NOMO-1 (cell line): ENCODE measurements at regions not wholly inside any gene's neighbourhood (a gene's known extent, or its start where the extent isn't known, plus 50 kb on each side); places are given as distances from the start of the nearest gene placed in this dataset.

Experiments used
- DNase-seq, 2 experiments: peaks; one replicate each; lab custom pipeline; 2025; ENCODE audit not compliant: unreplicated experiment in 2 of 2; lab: John Stamatoyannopoulos, UW

DNA sequence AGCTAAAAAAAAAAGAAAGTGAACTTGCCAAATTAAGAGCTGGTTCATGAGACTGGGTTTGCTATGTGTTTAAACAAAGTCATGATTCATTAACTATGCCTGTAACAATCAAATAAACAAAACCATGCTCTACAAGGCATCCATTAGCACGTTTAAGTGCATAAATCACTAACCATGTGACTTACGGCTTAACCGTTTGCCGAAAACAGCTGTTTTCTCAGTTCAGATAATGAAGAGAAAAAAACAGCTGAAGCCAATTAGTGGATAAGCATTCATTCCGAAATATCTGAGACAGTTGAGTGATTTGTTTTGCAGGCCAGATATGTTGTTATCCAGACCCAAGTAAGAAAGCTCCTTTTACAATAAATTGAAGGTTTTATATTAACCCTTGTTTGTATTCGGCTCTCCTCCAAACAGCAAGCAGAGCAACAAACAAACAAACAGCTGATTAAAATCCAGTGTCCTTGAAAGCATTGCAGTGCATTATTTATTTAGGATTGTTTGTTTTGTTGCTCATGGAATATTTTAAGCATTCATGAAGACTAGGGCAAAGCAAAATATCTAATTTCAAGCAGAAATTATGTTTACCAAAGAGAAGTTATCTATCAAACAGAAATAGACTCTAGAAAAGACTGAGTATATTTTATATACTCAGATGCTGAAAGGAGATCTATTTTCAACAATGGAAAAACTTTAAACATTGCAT is 343.5 kb downstream of the RFPL4B start:
- DNase-seq = no peak

DNA sequence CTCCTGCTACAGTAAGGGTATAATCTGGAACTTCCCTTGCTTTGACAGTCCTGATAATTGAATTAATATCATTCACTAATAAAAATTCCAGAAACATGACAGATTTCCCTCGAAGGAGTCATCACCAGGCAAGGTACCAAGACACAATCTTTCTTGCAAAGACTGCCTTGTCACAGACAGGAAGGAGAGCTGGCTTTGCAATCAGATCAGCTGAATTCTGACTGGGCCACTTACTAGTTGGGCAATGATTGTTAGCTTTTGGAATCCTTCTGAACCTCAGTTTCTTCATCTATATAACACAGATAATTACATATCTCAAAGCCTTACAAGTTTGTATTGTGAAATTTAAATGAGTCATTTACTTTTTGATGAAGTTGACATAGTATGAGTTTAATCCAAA is 344.2 kb downstream of the RFPL4B start:
- DNase-seq = no peak

DNA sequence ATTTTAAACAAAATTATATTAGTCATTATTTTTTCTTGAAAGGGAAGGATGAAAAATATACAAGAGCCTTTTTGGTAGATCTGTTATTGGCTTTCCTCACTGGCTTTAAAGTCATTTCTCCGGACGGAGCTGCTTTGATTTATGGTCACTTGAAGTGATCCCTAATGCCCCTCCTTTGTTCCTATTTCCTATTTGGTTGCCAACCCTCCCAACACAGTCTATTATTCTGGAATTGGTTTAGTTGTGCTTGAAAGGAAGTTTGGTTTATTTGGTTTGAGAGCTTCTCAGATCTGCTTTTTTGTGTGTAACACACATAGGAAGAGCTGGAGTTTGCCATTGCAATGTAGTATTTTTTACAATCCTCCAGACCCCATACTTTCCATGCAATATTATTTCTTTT is 347.9 kb downstream of the RFPL4B start:
- DNase-seq = no peak

DNA sequence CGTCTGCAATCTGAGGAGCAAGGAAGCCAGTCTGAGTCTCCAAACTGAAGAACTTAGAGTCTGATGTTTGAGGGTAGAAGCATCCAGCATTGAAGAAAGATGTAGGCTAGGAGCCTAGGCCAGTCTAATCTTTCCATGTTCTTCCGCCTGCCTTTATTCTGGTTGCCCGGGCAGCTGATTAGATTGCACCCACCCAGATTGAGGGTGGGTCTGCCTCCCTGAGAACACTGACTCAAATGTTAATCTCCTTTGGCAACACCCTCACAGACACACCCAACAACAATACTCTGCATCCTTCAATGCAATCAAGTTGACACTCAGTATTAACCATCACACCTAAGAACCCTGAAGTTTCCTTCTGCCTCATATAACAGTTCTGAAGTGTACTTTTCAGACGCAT is 350.1 kb downstream of the RFPL4B start:
- DNase-seq = no peak

DNA sequence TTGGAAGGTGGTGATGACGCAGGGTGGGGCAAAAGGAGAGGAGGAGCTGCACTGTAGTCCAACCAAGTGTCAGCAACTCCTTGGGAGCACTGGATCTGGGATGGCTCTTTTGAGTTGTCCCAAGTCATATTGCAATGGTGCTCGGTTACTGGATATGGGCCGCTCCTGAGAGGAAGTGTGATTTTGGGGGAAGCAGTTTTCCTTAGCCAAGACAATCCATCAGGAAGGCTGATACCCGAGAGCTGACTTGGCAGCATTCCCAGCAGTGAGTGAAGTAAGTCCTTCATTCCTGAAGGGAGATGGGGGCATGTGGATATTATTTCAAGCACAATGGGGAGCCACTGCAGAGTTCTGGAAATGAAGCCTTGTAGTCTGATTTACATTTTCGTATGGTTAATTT is 354.1 kb downstream of the RFPL4B start:
- no peak for DNase-seq

DNA sequence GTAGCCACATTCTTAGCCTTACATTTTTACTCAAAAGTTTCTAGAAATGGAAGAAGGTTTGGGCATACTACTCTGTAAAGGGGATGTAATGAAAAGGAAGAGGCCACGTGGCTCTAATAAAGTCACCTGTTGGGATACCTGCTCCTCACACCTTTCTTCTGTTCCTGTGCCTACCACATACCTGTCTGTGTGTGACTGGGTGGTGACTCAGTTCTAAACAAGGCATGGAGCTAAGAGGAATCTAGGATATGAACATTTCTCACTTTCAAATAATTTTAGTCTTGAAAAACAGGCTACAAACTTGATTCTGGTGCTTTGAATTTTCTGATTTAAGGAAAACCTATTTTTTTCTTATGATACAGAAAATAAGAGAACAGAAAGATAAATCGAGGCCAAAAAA is 363.6 kb downstream of the RFPL4B start:
- DNase-seq = no peak

DNA sequence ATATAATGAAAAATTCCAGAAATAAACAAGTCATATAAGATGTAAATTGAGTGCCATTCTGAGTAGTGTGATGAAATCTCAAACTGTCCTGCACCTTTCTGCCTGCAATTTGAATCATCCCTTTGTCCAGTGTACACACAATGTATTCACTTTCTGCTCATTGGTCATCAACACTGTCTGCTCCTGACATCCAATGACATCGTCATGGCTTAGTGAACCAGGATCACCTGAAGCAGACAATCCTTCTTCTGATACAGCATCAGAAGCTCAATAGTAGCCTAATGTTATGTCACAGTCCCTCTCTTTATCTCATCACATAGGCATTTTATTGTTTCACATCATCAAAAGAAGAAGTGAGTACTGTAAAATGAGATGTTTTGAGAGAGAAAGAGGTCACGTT is 366.3 kb downstream of the RFPL4B start:
- no peak for DNase-seq

DNA sequence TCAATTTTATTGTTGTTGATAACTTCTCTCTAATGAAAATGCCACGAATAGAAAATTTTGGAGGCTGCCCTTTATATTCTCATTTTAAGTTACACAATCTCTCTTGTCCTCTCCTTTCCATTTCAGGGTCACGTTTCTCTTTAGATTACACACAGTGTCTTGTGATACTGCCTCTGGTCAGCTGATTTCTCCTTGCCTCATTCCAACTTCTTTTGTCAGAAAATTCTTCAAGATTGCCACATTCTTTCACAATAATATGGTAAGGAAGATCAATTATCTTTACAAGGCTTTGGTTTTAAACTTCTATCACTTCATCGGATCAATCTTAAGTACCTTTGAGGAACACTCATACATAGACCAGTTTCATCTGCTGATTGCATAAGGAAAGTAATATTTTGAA is 370.3 kb downstream of the RFPL4B start:
- DNase-seq = no peak

DNA sequence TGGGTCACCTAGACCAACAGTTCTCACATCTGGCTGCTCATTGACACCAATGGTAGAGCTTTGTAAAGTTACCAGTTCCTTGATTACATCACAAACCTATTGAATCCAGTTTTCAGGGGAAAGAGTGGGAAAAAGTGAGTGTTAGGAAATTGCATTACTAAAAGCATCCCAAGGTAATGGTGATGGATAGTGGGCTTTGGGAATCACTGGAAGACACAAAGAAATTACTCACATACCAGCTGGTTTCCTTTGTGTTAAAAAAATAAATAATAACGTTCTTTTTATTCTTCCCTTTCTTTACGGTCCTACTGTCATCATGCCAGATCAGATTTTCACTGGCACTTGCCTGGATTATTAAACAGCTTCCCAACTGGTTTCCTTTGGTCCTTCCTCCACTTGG is 370.7 kb downstream of the RFPL4B start:
- DNase-seq = no peak

DNA sequence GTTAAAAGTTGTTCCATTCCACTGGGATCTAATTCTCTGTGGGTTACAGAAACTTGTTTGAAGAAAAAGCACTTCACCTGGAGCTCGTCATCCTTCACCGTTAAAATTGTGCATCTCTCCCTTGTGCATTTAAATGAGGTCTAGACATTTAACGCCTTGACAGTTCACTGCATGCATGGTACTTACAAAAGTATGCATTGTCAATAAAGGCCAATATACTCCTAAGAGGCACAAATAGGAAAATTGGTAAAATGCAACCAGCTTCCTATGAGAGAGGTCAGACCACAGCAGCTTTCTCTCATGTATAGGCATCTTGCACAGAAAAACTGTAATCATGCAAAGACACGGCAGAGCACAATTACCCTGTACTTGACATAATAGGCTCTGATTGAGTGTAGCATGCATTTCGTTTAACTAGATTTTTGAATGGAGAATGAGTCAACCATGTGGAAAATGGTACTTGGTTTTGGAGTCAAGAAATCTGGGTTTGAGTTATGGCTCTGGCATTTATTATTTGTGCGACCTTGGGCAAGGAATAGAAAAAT is 378.5 kb downstream of the RFPL4B start:
- no peak for DNase-seq

DNA sequence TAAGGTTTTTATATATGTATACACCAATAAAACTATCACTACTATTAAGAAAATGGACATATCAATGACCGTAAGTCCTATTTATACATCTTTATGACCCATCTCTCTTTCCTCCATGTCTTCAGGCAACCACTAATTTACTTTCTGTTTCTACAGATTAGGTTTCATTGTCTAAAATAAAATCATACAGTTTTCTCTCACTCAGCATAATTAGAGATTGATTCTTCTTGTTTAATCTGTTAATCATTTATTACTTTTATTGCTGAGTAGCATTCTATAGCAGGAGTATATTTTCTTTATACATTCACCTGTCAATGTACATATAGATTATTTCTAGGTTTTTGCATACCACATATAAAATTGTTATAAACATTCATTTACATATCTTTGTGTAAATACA is 388.0 kb downstream of the RFPL4B start:
- no peak for DNase-seq

DNA sequence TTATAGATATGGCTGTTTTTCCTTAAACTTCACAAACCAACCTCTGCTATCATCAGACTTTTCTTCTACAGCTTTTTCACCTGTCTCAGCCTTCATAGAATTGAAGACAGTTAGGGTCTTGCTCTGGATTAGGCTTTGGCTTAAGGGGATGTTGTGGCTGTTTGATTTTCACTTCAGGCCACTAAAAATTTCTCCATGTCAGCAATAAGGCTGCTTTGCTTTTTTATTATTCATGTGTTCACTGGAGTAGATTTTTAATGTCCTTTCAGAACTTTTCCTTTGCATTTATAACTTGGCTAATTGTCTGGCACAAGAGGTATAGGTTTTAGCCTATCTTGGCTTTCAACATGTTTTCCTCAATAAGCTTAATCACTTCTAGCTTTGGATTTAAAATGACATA is 392.6 kb downstream of the RFPL4B start:
- no peak for DNase-seq

DNA sequence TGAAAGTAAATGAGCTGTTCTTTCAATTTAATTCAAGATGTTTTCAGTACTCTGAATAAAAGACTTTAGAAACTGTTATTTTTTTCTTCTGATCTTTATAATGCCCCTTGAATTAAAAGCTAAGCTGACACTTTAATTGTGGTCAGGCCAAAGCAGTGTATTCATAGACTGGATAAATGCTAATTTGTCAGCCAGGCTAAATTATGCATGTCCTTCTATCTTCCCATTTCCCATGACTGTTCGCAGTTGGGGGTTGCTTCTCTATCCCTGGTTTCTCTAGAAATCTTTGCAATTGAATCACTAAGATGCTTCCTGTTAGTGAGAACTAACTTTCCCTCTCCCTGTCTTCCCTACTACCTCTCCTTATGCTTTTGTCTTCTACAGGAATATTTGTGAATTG is 396.2 kb downstream of the RFPL4B start:
- DNase-seq = no peak

DNA sequence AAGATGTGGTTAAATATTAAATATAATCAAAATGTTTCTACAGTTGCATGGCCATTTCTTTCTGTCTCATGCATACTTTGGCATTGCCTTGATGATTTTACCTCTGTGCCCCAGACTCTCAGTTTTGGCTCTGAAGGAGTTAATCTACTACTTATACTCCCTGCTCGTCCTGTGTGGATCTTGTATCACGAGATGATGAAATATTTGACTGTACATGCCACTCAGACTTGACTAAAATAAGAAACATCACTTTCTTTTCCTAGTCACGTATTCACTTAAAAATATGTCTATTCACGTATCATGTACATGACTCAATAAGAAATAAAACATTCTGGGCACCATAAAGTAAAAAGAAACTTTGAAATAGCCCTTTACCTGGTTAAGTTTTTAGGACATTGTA is 397.7 kb downstream of the RFPL4B start:
- DNase-seq = no peak

DNA sequence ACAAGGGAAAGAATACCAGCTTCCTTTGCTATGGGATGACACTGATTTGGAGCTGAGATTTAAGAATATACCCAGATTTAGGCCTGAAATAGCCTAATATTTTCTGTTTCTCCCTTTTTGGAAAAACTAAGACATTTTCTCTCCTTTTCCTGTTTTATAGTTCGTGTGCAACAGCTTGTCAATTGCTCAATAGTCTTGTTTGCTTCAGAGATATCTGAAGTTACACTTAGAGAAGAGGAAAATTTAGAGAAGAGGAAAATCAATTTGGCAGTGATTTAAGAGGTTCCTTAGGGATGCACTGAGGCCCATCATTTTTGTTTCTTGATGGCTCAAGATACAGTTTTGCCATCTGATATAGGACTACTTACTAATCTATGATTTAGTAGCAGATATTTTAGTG is 398.6 kb downstream of the RFPL4B start:
- DNase-seq = no peak

DNA sequence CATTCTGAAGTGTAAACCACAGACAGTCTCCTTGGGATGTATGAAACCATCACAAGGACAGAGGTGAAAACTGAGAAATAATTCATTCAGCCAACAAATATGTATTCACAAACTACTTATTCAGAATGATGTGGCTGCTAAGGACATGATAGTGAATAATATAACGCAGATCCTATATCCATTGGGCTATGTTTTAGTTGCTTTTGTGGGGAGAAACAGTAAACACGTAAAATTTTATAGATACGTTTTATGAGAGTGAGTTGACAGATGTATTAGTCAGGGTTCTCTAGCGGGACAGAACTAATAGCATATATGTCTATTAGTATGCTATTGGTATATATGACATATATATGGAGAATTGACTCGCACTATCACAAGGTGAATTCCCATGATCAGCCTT is 402.5 kb downstream of the RFPL4B start:
- no peak for DNase-seq

DNA sequence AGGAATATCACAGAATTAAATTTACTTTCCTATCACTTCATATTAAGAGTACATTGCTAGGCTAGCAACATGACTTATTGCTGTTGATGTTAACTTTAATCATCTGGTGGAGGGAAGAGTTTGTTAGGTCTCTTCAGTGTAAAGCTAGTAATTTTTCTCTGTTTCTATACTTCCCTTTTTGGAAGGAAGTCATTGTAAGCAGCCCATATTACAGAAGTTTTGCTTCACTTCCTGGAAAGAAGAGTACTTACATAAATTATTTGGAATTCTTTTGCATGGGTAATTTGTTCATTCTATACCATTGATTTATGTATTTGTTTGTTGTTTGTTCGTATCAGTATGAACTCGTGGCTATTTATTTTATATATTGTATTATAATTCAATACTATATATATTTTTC is 405.2 kb downstream of the RFPL4B start:
- DNase-seq = peak in 1 of 2 experiments; percentile 48

DNA sequence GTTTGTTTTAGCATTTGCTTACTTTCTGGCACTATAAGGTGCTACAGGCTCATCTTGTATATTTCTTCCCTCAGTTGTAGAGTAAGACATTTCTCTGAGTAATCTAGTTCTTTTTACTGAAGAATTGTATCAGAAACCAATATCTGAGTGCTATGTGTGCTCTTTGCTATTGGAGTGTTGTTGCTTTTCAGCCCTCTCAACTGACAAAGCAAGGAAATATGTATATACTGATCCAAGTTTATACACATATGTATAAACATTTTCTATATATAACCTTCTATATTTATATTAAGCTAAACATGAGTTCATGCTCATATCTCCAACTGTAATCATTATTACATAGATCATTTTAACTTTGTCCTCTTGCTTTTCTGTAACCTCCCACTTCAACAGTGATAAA is 405.7 kb downstream of the RFPL4B start:
- no peak for DNase-seq

DNA sequence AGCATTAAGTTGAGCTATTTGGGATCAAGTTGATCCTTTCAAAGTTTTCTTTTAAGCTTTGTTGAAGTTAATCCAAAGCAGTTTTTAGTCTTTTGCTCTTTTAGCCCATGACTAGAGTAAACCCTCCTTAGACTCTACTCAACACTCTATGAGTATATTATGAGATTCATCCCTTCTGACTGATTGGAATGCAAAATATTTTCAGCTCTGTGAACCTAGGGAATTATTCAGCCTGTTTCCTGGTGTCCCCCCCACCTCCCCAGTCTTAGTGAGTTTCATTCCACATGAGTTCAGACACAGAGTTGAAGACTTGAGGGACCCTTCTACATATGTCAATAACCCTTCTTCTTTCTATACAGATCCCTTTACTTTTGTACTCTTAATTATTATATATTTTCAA is 413.7 kb downstream of the RFPL4B start:
- DNase-seq = no peak

DNA sequence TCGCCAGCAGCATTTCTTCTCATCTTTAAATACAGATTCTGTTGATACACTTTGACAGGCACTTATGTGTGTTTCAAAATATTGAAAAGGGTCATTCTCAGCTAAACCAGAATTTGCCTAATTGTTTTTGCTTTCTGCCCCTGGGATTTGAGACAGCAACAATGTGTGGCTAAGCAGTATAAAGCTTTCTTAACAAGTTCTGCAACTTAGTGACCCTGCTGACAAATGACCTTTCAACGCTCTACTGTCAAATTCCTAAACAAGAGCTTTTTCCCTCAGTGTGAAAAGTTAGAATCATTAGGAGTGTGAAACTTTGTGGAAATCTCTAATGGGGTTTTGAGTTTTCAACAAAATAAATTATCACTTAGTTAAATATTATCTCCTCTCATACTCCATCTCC is 414.6 kb downstream of the RFPL4B start:
- DNase-seq = no peak

DNA sequence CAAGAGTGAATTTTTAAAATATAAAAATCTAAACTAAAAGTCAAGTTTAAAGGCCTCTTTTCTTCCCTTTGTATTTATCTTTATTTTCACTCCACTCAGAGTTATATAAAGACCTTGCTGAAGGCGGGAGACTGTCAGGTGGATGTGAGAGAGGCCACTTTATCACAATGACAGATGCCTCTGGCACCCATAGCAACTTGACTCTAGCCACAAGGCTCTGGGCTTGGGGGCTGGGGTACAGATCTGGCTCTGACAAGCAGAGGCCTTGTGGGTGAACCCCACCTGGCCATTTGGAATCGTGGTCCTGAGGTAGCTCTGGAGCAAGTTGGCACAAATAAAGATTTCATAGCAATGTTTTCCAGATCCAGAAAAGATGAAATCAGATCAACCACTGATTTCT is 417.2 kb downstream of the RFPL4B start:
- no peak for DNase-seq

DNA sequence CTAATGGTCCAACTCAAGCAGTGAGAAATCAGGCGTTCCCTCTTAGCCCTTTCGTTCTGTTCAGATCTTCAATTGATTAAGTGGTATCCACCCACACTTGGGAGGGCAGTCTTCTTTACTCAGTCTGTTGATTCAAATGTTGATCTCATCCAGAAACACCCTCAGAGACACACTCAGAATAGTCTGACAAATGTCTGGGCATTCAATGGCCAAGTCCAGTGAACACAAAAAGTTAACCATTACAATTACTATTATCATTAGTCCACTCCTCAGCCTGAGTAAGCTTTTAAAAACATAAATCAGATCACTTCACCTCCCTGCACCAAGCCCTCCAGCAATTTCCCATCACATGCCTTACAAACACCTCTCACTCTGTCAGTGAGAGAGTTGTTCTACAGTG is 423.2 kb downstream of the RFPL4B start:
- no peak for DNase-seq

DNA sequence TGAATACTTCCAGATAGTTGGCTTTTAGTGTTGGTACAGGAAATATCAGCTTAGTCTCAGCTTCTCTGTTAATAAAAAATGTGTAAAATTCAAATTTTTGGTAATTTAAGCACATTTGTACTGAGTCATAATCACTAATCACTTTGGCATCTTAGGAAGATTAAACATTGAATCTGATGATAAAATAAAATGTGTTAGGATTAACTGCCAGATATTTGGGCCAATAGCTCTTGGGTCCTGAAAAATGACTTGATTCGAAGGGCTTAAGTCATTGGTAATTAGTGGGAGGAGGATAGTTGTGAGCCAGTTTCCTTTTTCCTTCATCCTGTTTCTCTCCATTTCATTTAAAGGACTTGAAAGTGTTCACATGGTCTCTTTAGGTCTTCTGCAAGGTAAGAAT is 426.1 kb downstream of the RFPL4B start:
- DNase-seq = no peak
